GM19035 (cell line): ENCODE measurements at regions not wholly inside any gene's neighbourhood (a gene's known extent, or its start where the extent isn't known, plus 50 kb on each side); places are given as distances from the start of the nearest gene placed in this dataset.

ENCODE experiments used
- ATAC-seq: cut with Tn5 transposase; IDR thresholded peaks from one replicate; pipeline ENCODE4 v1.9.1; 2021; ENCODE audit not compliant: unreplicated experiment

DNA sequence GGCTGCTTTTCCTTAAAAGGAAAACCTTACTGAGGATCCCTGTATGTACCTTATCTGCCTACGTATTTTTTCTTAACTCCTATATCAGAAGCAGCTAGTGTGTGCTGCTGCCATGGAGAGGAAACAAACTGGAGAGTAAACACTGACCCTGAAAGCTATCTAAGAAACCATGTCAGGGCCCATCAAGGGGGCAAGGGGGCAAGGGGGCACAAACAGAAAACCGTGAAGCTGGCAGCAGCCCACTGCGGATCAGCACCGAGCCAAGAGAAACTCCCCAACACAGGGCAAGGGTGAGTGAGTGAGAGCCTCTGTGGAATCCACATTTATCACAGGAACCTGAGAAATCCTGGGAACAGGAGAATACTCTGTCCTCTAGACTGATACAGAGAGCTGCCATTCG, 1204.2 kb downstream of the PCDH18 start:
- ATAC-seq, result no peak

DNA sequence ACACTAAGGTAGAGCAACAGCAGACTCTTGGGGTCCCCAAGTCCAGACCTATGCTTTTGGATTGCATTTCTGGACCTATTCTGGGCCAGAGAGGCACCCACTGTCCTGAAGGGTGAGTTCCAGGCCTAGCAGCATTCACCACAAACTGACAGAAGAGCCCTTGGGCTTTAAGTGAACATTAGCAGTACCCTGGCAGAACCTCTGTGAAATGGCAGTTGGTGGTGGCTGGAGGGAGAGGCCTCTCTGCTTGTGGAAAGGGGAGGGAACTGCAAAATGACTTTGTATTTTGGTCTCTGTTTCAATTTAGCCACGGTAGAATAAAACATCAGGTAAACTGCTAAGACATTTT, 1211.9 kb downstream of the PCDH18 start:
- no peak for ATAC-seq

DNA sequence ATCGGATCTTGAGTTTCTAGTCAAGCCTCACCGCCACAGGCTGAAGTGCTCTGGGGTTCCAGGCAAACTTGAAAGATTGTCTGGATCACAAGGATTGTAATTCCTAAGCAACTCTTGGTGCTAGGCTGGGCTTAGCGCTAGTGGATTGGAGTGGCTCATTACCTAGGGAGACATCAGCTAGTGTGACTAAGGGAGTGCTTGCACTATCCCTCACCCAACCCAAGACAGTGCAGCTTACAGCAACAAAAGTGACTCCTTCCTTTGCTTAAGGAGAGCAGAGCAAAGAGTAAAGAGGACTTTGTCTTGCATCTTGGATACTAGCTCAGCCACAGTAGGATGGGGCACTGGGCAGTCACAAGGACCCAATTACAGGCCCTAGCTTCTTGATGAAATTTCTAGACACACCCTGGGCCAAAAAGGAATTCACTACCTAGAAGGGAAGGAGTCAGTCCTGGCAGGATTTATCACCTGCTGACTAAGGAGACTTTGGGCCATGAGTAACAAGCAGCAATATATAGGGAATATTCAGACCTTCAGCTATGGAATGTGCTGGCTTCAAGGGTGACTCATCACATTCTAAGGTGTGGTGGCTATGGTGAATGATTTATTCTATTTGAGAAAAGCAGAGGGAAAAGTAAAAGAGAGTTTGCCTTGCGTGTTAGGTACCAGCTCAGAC, 1212.4 kb downstream of the PCDH18 start:
- ATAC-seq, result no peak

DNA sequence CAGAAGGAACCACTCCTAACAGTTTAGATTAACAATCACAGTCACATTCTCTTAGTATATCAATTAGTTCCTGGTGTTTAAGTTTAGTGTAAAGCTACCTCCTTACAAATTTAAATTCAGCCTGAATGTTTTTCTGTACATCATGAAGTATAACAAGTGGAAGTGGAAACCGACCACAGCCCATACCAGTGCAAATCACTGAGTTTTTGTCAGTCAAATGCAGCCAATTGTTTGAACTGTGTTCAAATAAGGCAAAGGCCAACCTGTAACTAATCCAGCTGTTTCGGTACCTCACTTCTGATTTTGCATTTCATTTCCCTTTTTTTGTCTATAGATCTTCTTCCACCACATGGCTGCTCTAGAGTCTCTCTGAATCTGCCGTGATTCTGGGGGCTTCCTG, 1215.3 kb downstream of the PCDH18 start:
- ATAC-seq, result no peak

DNA sequence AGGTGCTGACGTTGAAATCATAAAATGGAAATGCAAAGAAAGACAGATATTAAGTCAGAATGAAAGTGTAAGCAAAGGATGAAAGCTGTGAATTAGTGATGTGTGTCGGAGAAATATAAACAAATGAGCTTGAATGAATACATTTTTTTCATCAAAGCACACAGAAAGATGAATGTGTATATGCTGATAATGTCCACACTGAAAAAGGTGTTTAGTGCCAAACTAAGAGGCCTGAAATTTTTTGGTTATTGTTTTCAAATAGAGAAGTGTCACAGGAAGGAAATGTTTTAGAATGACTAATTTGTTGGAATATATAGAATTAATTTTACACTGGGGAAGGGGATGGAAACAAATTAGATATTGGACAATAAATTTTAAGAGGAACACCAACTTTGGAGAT, 1217.6 kb downstream of the PCDH18 start:
- ATAC-seq, result no peak

DNA sequence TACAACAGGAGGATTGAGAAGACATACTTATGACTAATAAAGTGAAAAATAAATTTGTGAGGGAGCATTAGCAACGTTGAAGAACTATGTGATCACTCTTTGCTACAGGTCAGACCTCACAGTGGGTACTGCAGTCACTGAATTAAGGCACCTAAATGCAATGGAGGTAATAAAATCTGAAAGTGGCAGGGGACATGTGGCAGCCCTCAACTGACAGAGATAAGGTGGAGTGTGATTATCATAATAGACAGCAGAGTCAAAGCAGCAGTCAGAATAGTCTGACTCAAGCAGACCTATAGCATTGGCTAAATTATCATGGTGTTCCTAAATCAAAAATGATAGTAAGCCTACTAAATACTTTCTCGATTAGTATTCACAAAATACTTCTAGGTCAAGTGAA, 1220.5 kb downstream of the PCDH18 start:
- ATAC-seq, result no peak

DNA sequence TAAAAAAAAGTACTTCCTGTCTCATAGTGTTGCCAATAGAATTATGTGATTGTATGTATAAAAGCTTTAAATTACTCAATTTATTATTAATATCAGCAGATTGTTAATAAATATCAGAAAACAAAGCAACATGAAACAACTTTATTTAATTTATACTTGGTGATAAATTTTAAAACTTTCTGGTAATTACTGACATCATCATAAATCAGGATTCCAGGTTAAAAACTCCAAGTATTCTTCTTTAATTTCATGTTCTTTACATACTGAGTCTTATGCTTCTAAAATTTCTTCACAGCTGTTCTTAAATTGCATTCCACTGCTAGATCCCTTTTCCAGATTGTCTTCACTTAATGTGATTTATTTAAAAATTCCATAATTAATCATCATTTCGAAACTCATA, 1224.5 kb downstream of the PCDH18 start:
- ATAC-seq, result no peak

DNA sequence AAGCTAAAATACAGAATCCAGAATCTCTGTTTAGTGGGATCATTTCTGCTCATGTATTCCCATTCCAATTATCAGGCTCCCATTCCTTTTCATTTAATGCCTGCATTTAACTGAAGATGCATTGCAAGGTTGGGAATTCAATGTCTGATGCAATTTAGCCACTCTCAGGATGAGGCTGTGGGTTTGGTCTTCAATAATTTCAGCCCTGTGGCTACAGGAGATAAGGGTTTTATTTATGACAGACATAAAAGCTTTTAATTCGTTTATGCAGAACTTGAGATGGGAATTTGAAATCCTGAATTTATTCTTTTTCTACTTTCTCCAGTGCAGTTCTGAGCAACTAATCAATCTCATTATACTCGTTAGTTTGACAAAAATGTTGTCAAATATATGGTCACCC, 1225.9 kb downstream of the PCDH18 start:
- no peak for ATAC-seq

DNA sequence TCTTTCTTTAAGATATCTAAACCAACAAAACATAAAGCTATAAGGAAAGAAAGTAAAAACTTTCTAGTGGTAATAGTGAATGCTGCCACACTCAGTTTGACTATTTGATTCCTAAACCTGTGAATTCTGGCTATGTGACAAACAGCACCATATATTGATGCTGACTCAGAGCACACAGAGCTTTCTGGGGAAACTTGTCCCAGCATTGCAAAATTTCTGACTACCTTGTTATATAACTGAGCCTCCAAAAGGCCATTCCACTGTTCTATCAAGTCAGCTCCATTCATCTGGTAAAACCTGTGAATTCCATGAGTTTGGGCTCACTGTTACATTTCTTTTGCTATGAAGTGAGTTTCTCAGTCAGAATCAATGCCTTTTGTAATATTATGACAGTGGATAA, 1229.7 kb downstream of the PCDH18 start:
- no peak for ATAC-seq

DNA sequence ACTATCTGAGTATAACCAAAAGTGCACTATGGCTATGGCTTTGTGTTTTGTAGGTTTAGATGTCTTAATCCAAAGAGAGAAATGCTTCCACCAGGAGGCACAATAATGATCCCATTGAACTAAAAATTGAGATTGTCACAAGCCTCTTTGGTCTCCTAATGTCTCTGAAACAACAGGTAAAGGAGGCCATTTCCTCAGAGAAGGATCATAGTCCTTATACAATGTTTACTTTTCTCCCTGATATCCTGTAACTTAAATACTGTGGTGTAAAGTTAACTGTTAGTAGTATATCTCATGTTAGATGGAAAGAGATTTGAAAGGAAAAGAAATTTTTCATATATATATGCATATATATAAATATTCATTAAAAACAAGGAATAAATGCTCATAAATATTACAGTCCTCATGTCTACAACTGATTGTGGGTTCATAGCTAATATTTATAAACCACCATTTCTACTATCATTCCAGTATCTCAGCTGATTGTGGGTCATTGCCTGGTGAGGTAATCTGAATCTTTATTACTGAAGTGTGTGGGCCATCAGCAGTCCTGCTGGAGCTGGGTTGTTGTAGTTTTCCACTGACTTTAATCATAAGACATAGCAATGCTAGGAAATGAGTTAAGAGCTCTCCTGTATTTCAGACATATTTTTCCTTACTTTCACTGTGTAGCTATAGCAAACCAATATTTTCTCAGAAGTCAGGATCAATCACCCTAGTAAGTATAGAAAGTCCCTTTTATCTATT, 1230.4 kb downstream of the PCDH18 start:
- no peak for ATAC-seq

DNA sequence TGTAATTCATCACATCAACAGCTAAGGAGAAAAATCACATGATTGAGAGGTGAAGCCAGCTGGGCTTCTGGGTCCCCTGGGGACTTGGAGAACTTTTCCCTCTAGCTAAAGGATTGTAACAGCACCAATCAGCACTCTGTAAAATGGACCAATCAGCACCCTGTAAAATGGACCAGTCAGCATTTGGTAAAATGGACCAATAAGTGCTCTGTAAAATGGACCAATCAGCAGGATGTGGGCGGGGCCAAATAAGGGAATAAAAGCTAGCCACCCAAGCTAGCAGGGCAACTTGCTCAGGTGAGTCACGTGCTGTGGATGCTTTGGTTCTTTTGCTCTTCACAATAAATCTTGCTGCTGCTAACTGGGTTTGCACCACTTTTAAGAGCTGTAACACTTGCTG, 1248.3 kb downstream of the PCDH18 start:
- ATAC-seq, result no peak

DNA sequence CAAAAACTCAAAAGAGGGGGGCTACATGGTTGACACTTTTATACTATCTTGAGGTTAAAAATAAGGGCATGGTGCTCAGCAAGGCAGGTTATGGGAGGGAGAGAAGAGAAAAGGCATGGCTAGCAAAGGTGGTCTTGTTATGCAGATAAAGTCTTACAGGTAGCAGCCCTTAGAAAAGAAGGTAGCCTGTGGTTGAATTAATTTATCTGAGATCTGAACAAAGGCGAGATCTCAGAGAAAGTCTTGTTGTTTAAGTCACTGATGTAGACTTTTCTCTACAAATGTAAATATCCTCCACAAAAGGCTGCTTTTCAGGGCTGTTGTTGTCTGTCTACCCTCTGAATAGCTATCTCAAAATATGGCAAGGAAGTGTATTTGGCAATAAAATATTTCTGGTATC, 1250.4 kb downstream of the PCDH18 start:
- ATAC-seq, result no peak

DNA sequence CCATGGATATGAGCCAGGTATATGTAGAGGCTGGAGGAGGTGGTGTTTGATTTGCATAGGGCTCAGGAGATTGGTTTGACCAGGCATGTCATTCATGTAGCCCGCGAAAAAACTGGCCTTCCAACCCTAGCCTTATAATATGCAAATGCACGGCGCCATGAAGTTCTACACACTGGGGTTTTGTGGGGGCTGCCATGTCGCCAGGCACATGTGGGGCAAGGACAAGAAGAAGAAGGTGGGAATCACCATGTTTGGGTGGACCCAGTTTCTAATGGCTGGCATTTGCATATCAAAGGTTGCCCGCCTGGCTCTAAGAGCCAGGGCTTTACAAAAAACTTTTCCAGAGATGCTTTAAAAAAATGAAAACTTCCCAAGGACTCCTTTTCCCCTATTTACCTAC, 1251.0 kb downstream of the PCDH18 start:
- ATAC-seq, result no peak

DNA sequence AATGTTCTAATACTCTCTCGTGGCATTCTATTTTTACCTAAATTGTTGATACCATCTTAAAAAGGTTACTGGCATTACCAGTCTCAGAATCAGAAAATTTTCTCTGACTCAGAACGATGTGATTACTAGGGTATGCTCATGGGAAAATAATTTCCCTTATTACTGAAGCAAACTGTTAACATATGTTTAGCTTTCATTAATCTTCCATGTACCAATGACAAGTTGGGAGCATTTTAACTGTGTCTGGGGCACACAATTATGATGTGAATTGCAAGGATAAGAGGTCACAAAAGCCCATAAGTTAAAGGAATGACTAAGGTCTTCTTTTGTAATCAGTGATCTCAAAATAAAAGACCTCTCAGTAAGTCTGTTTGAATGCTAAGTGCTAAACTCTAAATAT, 1254.6 kb downstream of the PCDH18 start:
- no peak for ATAC-seq

DNA sequence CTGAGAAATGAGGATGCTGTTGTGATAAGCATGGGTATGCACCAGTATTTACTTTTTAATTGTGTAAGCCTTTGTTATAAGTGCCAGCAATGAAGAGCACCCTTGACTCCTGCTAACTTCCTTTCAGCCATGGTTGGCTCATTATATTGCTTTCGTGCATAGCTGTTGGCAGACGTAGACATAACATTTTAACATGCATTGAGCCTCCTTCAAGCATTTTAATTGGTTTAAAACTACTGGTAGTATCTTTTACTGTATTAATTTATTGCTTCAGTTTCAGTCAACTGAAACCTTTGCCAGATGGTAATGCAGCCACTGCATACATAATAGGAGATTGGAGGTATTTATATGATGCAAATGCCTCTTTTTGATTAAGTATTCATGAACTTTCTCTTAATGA, 1285.4 kb downstream of the PCDH18 start:
- no peak for ATAC-seq

DNA sequence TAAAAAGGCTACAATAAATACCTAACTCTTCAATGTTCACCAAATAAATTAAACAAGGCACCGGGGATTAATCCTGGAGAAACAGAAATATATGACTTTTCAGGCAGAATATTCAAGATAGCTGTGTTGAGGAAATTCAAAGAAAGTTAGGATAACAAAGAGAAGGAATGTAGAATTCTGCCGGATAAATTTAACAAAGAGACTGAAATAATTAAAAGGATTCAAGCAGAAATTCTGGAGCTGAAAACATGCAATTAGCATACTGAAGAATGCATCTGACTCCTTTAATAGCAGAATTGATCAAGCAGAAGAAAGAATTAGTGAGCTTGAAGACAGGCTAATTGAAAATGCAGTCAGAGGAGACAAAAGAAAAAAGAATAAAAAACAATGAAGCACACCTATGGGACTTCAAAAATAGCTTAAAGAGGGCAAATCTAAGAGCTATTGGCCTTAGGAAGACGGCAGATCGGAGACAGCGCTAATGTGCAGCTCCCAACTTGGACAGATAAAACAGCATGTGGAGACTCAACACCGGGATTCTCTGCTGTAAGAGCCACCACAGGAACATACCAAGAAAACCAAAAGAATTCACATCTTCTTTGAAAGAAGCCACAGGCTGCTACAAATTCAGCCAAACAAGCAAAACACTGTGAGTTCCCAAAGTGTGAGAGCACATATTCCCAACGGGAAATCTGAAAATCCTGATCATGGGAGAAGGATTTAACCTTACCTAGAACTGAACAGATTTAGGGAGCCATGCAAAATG, 1290.9 kb downstream of the PCDH18 start:
- no peak for ATAC-seq

DNA sequence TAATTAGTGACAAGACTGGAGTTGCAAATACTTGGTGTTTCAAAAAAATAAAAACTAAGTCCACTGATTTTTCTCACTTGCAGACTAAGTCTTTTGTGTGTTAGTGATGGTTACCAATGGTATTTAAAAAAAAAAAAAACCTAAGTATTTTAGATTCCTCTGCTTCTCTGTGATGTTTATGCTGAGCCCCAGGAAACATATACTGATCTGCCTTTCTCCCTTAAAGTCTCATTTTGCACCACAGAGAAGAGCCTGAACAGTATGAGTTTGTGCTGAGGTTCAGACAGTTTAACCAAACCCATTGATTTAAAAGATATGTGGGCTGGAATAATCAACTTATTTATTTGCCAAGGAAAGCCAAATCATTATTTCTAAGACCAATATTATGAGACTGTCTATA, 1305.0 kb downstream of the PCDH18 start:
- ATAC-seq, result no peak

DNA sequence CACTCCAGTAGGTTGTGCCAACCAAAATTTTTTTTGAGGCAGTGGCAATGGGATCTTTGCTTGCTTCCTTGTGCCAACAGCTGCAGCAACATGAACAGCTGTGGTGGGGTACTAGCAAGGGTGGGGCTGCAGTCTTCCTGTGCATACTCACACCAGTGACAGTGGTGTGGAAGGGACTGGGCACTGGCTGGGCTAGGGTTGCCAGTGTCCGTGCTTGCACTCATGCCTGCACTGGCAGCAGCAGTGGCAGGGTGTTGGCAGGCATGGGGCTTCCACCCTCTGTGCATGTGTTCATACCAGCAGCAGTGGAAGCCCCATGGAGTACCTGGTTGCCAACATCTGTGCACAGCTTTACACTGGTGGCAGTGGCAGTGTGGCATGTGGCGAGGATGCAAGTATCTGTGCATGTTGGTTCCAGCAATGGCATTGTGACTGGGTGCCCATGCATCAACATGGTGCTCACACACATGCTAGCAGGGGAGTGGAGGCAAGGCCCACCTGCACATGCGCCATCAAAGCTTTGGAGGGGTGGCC, 1312.6 kb downstream of the PCDH18 start:
- ATAC-seq, result no peak

DNA sequence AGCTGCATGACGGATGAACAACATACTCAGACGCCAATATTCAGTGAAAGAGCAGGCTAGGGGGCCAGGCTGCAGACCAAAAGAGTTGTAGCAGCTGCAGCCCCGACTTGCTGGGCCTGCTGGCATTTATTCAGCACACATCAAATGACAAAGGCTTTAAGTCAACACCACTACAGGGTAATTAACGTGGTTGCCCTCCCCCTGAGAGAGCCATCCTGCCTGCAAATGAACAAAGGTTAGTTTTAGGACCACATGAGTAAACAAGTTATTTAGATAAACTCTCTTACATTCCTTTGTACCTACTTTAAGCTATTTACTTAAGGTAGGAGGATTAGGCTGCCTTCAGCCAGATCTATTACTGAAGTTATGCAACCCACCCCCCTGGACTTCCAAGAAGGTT, 1329.1 kb downstream of the PCDH18 start:
- ATAC-seq, result no peak

DNA sequence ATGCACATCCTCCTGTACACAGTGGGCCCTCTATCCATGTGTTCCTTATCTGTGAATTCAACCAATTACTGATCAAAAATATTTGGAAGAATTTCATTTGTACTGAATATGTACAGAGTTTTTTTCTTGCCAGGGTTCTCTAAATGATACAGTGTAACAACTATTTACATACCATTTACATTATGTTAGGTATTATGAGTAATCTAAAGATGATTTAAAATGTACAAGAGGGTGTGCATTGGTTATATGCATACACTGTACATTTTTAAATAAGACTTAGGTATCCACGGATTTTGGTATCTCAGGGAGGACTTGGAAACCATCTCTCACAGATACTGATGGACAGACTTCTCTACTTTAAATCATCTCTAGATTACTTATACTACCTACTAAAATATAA, 1333.9 kb downstream of the PCDH18 start:
- no peak for ATAC-seq

DNA sequence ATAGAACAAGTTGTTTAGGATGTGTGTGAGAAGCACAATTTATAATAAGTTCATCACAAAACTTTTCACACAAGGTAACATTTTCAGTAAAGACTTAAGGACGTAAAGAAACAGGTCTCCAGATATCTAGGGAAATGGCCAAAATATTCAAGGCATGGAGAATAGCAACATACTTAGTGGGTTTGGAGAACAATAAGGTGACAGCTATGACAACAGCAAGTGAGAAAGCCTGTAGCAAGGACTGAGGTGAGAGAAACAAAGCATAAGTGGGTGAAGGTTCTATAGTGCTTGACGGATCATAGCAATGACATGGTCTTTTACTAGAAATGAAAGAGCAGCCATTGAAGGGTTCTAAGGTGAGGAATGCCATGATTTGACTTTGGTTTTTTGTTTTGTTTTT, 1337.3 kb downstream of the PCDH18 start:
- ATAC-seq, result no peak

DNA sequence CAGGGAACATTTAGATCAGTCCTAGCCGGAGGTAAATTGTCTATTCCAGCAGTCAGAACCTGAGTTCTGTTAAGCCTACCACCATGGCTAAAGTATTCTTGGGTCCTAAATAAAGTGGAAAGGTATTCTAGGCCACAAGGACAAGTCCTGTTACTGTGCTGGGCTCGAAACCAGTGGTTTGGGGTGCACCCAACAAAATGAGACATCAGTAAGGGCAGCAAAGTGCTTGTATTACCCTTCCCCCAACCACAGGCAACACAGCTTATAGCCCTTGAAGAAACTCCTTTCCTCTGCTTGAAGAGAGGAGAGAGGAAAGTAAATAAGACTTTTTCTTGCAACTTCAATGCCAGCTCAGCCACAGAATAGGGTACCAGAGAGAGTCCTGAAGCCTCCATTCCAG, 1345.6 kb downstream of the PCDH18 start:
- no peak for ATAC-seq
